ENCODE measurements at regions not wholly inside any gene's neighbourhood (a gene's known extent, or its start where the extent isn't known, plus 50 kb on each side); places are given as distances from the start of the nearest gene placed in this dataset.

DNA sequence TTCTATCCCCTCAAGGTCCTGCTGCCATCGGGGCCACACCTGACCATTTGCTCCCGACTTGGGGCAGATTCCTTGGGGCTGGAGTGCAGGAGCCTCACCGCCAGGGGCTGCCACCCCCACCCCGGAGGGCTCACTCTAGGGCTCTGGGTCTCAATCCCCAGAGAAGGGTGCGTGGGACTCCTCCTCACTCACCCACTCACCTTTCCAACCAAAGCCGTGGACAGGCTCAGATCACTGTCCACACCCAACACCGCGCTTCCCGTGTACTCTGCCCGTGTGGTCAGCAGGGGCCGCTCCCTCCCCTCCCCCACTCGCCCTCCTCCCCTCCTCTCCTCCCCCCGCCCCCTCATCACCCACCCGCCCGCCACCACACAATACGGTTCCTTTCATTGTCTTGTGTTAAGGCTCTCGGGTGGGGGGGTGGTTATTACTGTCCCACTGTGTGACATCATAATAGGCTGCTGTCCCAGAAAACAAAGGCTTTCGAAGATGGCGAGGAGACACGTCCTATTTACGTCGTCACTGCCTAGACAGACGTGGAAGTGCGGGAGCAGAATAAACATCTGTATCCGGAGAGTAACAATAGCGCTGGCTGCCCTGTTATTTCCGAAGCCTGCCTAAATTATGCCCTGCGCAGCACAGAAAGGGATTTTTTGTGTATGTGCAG, 85.8 kb downstream of the YTHDF1 start:
- Histone ChIP-seq H3K27ac (no peak overlapping the region), H3K36me3 (no peaks in the 10 kb centered on the region), H3K4me1 (no peaks in the 10 kb centered on the region), H3K4me3 (no peak overlapping the region), H3K27me3 (peaks cover 0 to 79% of the 10 kb centered on the region in 2 donors), H3K9me3 (no peaks in the 10 kb centered on the region)
- TF ChIP-seq, protein P1, sequence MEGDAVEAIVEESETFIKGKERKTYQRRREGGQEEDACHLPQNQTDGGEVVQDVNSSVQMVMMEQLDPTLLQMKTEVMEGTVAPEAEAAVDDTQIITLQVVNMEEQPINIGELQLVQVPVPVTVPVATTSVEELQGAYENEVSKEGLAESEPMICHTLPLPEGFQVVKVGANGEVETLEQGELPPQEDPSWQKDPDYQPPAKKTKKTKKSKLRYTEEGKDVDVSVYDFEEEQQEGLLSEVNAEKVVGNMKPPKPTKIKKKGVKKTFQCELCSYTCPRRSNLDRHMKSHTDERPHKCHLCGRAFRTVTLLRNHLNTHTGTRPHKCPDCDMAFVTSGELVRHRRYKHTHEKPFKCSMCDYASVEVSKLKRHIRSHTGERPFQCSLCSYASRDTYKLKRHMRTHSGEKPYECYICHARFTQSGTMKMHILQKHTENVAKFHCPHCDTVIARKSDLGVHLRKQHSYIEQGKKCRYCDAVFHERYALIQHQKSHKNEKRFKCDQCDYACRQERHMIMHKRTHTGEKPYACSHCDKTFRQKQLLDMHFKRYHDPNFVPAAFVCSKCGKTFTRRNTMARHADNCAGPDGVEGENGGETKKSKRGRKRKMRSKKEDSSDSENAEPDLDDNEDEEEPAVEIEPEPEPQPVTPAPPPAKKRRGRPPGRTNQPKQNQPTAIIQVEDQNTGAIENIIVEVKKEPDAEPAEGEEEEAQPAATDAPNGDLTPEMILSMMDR (IDR thresholded peaks at IDR 0.05), result no peak
- intact Hi-C loops (cut with DNase I; ENCODE audit: low total_unique reads), result no loop called here
- peak; percentile 5 to 15 for DNase-seq

DNA sequence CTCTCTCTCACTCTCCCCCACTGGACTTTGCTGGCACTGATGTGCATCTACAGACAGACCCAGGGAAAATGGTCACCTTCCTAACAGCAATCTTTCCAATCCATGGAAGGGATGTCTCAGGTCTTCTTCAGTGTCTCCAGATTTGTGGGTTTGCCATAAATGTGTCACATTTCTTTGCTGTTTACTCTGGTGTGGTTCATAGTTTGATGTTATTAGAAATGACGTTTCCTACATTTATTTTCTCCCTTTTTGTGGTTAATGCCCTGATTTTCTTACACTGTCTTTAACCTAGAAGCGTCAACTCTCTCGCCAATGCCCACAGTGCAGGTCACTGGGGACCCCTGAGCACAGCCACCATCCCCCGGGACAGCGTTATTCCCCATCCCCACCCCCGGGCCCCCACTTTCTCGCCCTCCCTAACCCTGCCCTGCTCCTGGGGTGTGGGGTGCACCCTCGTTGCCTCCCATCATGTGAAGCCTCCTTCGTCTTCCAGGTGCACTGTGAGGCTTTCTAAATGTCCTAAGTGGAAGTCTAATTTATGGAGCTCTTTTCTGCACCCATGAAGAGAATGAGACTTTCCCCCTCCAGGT, 86.5 kb downstream of the YTHDF1 start:
- intact Hi-C loops (cut with DNase I; ENCODE audit: low total_unique reads), result no loop called here
- Histone ChIP-seq H3K36me3 (no peaks in the 10 kb centered on the region), H3K27ac (no peak overlapping the region), H3K27me3 (peaks cover 0 to 85% of the 10 kb centered on the region in 2 donors), H3K9me3 (no peaks in the 10 kb centered on the region), H3K4me3 (no peak overlapping the region), H3K4me1 (no peaks in the 10 kb centered on the region)
- TF ChIP-seq, protein P1 (IDR thresholded peaks at IDR 0.05), result no peak
- DNase-seq, result peak; percentile 5 to 34

DNA sequence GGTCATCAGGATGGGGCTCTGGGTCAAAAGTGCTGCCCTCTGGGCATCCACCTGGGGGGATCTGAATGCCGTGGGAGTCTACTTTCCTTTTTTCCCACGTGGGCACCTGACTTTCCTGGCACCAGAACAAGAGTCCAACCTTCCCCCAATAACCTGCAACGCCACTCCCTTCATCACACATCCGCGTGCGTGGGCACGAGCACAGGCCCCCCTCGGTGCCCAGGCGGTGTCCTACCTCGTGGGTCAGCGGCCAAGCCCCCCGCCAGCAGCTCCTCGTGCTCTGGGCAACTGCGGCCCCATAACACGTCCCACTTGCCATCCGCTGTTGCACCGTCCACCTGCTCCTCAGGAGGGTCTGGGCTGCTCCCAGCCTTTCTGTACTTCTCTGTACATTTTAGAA, 87.0 kb downstream of the YTHDF1 start:
- Histone ChIP-seq H3K27ac (no peak overlapping the region), H3K36me3 (no peaks in the 10 kb centered on the region), H3K9me3 (no peaks in the 10 kb centered on the region), H3K27me3 (peaks cover 0 to 87% of the 10 kb centered on the region in 2 donors), H3K4me1 (no peaks in the 10 kb centered on the region), H3K4me3 (no peak overlapping the region)
- DNase-seq, result peak in 1 of 2 donors; percentile 31
- intact Hi-C loops (cut with DNase I; ENCODE audit: low total_unique reads), result no loop called here
- TF ChIP-seq, protein P1 (IDR thresholded peaks at IDR 0.05), result no peak

DNA sequence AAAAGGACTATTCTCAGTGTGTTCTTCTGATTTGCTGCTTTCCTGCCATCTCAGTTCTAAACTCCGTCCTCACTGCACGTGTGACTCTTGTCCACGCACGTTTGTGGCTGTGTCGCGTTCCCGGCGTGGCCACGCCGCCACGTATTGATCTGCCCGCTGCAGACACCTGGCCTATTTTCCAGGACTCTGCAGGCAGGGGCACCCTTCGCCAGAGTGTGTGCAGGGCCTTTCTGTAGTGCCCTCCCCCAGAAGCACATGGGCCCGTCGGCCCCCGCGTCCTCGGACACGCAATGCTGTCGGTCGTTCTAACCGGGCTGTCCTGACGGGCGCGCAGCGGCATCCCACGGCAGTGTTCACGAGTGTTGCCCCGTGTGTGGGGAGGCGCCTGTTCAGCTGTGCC, 87.6 kb downstream of the YTHDF1 start:
- H3K27me3 ChIP-seq, result peaks cover 0 to 87% of the 10 kb centered on the region in 2 donors
- no peaks in the 10 kb centered on the region for H3K4me1 ChIP-seq
- no peaks in the 10 kb centered on the region for H3K9me3 ChIP-seq
- H3K4me3 ChIP-seq, result no peak overlapping the region
- intact Hi-C loops (cut with DNase I; ENCODE audit: low total_unique reads), result no loop called here
- DNase-seq, result peak in 1 of 2 donors; percentile 51
- H3K36me3 ChIP-seq, result no peaks in the 10 kb centered on the region
- TF ChIP-seq, protein P1 (IDR thresholded peaks at IDR 0.05), result no peak
- no peak overlapping the region for H3K27ac ChIP-seq

GRCh38 chr20:63127700-63128364, 88.1 kb downstream of the YTHDF1 start:
- Histone ChIP-seq H3K9me3 (peaks cover 0 to 5% (median 0%) of the 10 kb centered on the region in 3 donors), H3K4me1 (no peaks in the 10 kb centered on the region), H3K27ac (no peak overlapping the region), H3K36me3 (no peaks in the 10 kb centered on the region), H3K27me3 (peaks cover 0 to 86% of the 10 kb centered on the region in 2 donors), H3K4me3 (no peak overlapping the region)
- TF ChIP-seq, protein P1 (IDR thresholded peaks at IDR 0.05), result no peak
- DNase-seq, result no peak
- intact Hi-C loops (cut with DNase I; ENCODE audit: low total_unique reads), result no loop called here
